ENCODE measurements at regions not wholly inside any gene's neighbourhood (a gene's known extent, or its start where the extent isn't known, plus 50 kb on each side); places are given as distances from the start of the nearest gene placed in this dataset.
A peak's percentile ranks its signal among the peaks of the same experiment; 100 is the strongest.

GRCh38 chr4:152126238-152126637 is 365.4 kb upstream of the GATB start:
- TF ChIP-seq ZNF114 (tag by site-specific recombination; IDR thresholded peaks at IDR 0.05) (no peak), ZNF404 (tag by site-specific recombination; IDR thresholded peaks at IDR 0.05) (no peak), WT1 (tag by site-specific recombination; IDR thresholded peaks at IDR 0.05) (no peak), ZIC2 (tag by site-specific recombination; IDR thresholded peaks at IDR 0.05) (no peak)
- ChIA-PET POLR2A (interaction anchor here (0.6 kb wide), 1 partner anchor 100 kb away, joined by 3 read pairs; no protein-coding TSS in a partner anchor), CTCF (no interaction called here)
- H3K27ac ChIP-seq (ENCODE audit: extremely low read depth, low read depth, low read length), result no peak overlapping the region
- no peak overlapping the region for H3K4me3 ChIP-seq (ENCODE audit: low read depth, low read length)
- H3K9me3 ChIP-seq (ENCODE audit: control insufficient read depth, insufficient read depth, low read depth, low read length), result no peaks in the 10 kb centered on the region
- H3K4me1 ChIP-seq (ENCODE audit: control insufficient read depth, insufficient read depth, low read length), result no peaks in the 10 kb centered on the region
- no peaks in the 10 kb centered on the region for H3K36me3 ChIP-seq (ENCODE audit: control insufficient read depth in 2 of 2, insufficient read depth in 1 of 2, low read length in 2 of 2)

DNA sequence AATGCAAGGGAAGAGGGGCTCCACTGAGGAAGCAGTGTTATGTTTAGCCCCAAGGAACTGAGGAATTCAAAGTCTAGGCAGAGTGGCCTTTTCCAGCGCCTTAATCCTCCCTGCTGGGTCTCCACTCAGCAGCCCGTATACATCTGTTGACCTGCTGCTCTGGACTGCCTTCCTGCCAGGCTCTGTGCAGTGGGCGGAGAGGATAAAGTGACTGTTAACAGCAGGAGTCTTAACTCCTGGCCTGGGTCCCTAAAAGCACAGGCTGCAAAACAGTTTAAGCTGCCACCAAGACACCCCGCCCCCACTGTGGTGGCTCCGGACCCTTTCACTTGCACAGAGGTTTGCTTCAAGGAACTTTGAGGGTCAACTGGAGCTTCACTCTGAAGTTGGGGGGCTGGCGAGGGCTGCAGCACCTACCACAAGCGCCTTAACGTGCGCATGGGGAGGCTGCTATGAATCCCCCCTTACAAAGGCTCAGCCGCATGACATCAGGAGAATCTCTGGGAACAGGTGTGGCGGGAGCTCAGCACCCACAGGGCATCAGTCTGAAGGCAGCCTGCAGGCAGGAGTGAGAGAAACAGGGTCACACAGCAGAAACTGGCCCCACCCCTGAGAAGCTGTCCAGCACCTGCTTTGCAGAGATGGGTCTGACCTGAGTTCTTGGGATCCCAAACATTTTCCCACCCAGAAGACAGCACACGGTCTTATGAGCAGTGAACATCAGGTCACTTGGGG is 358.2 kb upstream of the GATB start:
- CTCF ChIA-PET, result no interaction called here
- H3K4me1 ChIP-seq (ENCODE audit: control insufficient read depth, insufficient read depth, low read length), result no peaks in the 10 kb centered on the region
- H3K27ac ChIP-seq (ENCODE audit: extremely low read depth, low read depth, low read length), result no peak overlapping the region
- TF ChIP-seq ZNF600 (tag by site-specific recombination; IDR thresholded peaks at IDR 0.05) (no peak), FEZF1 (tag by site-specific recombination; IDR thresholded peaks at IDR 0.05) (peak; percentile 46; the same call in 1 of the 2 replicates), REST (tag by site-specific recombination; IDR thresholded peaks at IDR 0.05) (peak; percentile 60; the same call in 1 of the 2 replicates), ZIC2 (tag by site-specific recombination; IDR thresholded peaks at IDR 0.05) (peak; percentile 95), ZFHX2 (tag by site-specific recombination; conservative IDR thresholded peaks at IDR 0.05) (0 out of 2 replicates have a peak, but pooled peaks have one; percentile 14)
- H3K4me3 ChIP-seq (ENCODE audit: low read depth, low read length), result no peak overlapping the region
- H3K9me3 ChIP-seq (ENCODE audit: control insufficient read depth, insufficient read depth, low read depth, low read length), result no peaks in the 10 kb centered on the region
- POLR2A ChIA-PET, result no interaction called here
- no peaks in the 10 kb centered on the region for H3K36me3 ChIP-seq (ENCODE audit: control insufficient read depth in 2 of 2, insufficient read depth in 1 of 2, low read length in 2 of 2)

- Histone ChIP-seq H3K27ac (ENCODE audit: extremely low read depth, low read depth, low read length) (no peak overlapping the region), H3K9me3 (ENCODE audit: control insufficient read depth, insufficient read depth, low read depth, low read length) (no peaks in the 10 kb centered on the region), H3K4me3 (ENCODE audit: low read depth, low read length) (no peak overlapping the region), H3K4me1 (ENCODE audit: control insufficient read depth, insufficient read depth, low read length) (no peaks in the 10 kb centered on the region), H3K36me3 (ENCODE audit: control insufficient read depth in 2 of 2, insufficient read depth in 1 of 2, low read length in 2 of 2) (no peaks in the 10 kb centered on the region)
- CTCF ChIA-PET, result no interaction called here
- TF ChIP-seq ZIC2 (tag by site-specific recombination; IDR thresholded peaks at IDR 0.05), result no peak
- no peak for TF ChIP-seq ZNF426 (tag by site-specific recombination; IDR thresholded peaks at IDR 0.05)
- TF ChIP-seq ZSCAN16 (tag by site-specific recombination; IDR thresholded peaks at IDR 0.05), result no peak
- no peak for TF ChIP-seq IKZF3 (tag by site-specific recombination; IDR thresholded peaks at IDR 0.05)
- TF ChIP-seq ZFP37 (tag by site-specific recombination; IDR thresholded peaks at IDR 0.05), result no peak
- no peak for TF ChIP-seq ZNF629 (tag by site-specific recombination; IDR thresholded peaks at IDR 0.05)
- TF ChIP-seq ZNF394 (tag by site-specific recombination; IDR thresholded peaks at IDR 0.05; ENCODE audit: borderline replicate concordance), result no peak
- no peak for TF ChIP-seq FEZF1 (tag by site-specific recombination; IDR thresholded peaks at IDR 0.05)
- TF ChIP-seq ZBTB11 (tag by site-specific recombination; conservative IDR thresholded peaks at IDR 0.05; ENCODE audit: low read depth), result no peak
- POLR2A ChIA-PET, result no interaction called here
These were observed 357.2 kb upstream of the GATB start for GRCh38 chr4:152117933-152118507.
